Natural killer cell (primary cell): ENCODE measurements at regions not wholly inside any gene's neighbourhood (a gene's known extent, or its start where the extent isn't known, plus 50 kb on each side); places are given as distances from the start of the nearest gene placed in this dataset.

Experiments
- ATAC-seq, 3 donors: fragments of 150-1000 bp in 2 of 3; fragments of 200-7000 bp in 1 of 3; cut with Tn5 transposase; 1 replicate in 1 of 3; 2 replicates in 2 of 3; pipeline ENCODE4 v1.10.0; 2021; ENCODE audit warnings: mild to moderate bottlenecking in 2 of 3, moderate library complexity in 2 of 3
- DNase-seq, 2 donors: peaks; one replicate each; pipeline versions ENCODE4 v3.0.0 to v3.0.0-alpha.2; 2013 to 2021; ENCODE audit warnings: mixed read lengths in 1 of 2
- H3K27ac ChIP-seq: one replicate; pipeline ENCODE4 v1.5.1; 2013; ENCODE audit warnings: mild to moderate bottlenecking, low read length
- H3K27me3 ChIP-seq: one replicate; pipeline ENCODE4 v1.6.1; 2013; ENCODE audit warnings: low read length; ENCODE audit not compliant: control insufficient read depth, insufficient read depth
- H3K36me3 ChIP-seq: one replicate; pipeline ENCODE4 v1.6.1; 2013; ENCODE audit warnings: low read length; ENCODE audit not compliant: control insufficient read depth, insufficient read depth
- H3K4me1 ChIP-seq: one replicate; pipeline ENCODE4 v1.6.1; 2013; ENCODE audit warnings: low read length; ENCODE audit not compliant: control insufficient read depth, insufficient read depth
- H3K4me3 ChIP-seq: one replicate; pipeline ENCODE4 v1.5.1; 2013; ENCODE audit warnings: low read length
- H3K9me3 ChIP-seq: one replicate; pipeline ENCODE4 v1.6.1; 2013; ENCODE audit warnings: low read length; ENCODE audit not compliant: control insufficient read depth, insufficient read depth
- H3K27ac Mint-ChIP-seq, 2 donors: one replicate each; pipeline ENCODE4 v1.8.0; 2022; ENCODE audit warnings: mild to moderate bottlenecking in 2 of 2, mixed read lengths in 2 of 2, moderate library complexity in 1 of 2
- H3K27me3 Mint-ChIP-seq, 2 donors: one replicate each; pipeline ENCODE4 v1.8.0; 2022; ENCODE audit warnings: low read depth in 2 of 2, mixed read lengths in 2 of 2
- H3K36me3 Mint-ChIP-seq: one replicate; pipeline ENCODE4 v1.8.0; 2022; ENCODE audit warnings: mixed read lengths
- H3K4me1 Mint-ChIP-seq, 2 donors: one replicate each; pipeline ENCODE4 v1.8.0; 2022; ENCODE audit warnings: mixed read lengths in 2 of 2
- H3K4me3 Mint-ChIP-seq: one replicate; pipeline ENCODE4 v1.8.0; 2022; ENCODE audit warnings: mild to moderate bottlenecking, moderate library complexity, mixed read lengths
- H3K9me3 Mint-ChIP-seq, 2 donors: one replicate each; pipeline ENCODE4 v1.8.0; 2022; ENCODE audit warnings: mixed read lengths in 2 of 2
- CTCF ChIP-seq: fragments of 200-600 bp; IDR thresholded peaks from one replicate; pipeline ENCODE4 v1.8.0; 2022; ENCODE audit warnings: antibody characterized with exemption
- WGBS: methylation state at CpG from one replicate; pipeline ENCODE4 v1.1.7; 2013; ENCODE audit warnings: missing lambda C conversion rate; ENCODE audit not compliant: insufficient coverage; 5-methylcytosine and 5-hydroxymethylcytosine counted together
- intact Hi-C: fragments of 100-400 bp; cut with micrococcal nuclease; formaldehyde crosslinking; loops from one replicate; pipeline ENCODE4 v1.14.2; 2022

- H3K27ac Mint-ChIP-seq: no peak overlapping the region
- H3K4me3 Mint-ChIP-seq: no peak overlapping the region
- ATAC-seq (no peak), DNase-seq (no peak)
- no peaks in the 10 kb centered on the region for H3K36me3 Mint-ChIP-seq
- H3K9me3 ChIP-seq: no peaks in the 10 kb centered on the region
- intact Hi-C loops: no loop called here
- H3K27me3 Mint-ChIP-seq: peaks cover 7 to 17% of the 10 kb centered on the region in 2 donors
- 87% methylated on average over 2 of the region's 2 CpGs for WGBS
- H3K27me3 ChIP-seq: no peaks in the 10 kb centered on the region
- no peaks in the 10 kb centered on the region for H3K4me1 Mint-ChIP-seq
- no peaks in the 10 kb centered on the region for H3K36me3 ChIP-seq
- H3K9me3 Mint-ChIP-seq: peaks cover 0 to 4% of the 10 kb centered on the region in 2 donors
- H3K4me3 ChIP-seq: no peak overlapping the region
- H3K27ac ChIP-seq: no peak overlapping the region
- TF ChIP-seq CTCF: no peak
- H3K4me1 ChIP-seq: no peaks in the 10 kb centered on the region
These were observed 241.4 kb downstream of the UQCRFS1 start for GRCh38 chr19:28971513-28971912.

GRCh38 chr19:28971049-28971448, 241.9 kb downstream of the UQCRFS1 start:
- DNase-seq (no peak), ATAC-seq (no peak)
- WGBS: 81% methylated on average over 6 of the region's 6 CpGs
- intact Hi-C loops: no loop called here
- Mint-ChIP-seq H3K27ac (no peak overlapping the region), H3K4me3 (no peak overlapping the region), H3K27me3 (peaks cover 7 to 17% of the 10 kb centered on the region in 2 donors), H3K36me3 (no peaks in the 10 kb centered on the region), H3K9me3 (peaks cover 0 to 4% of the 10 kb centered on the region in 2 donors), H3K4me1 (no peaks in the 10 kb centered on the region)
- Histone ChIP-seq H3K9me3 (no peaks in the 10 kb centered on the region), H3K27ac (no peak overlapping the region), H3K4me3 (no peak overlapping the region), H3K36me3 (no peaks in the 10 kb centered on the region), H3K27me3 (no peaks in the 10 kb centered on the region), H3K4me1 (no peaks in the 10 kb centered on the region)
- TF ChIP-seq CTCF: no peak

- Mint-ChIP-seq H3K27me3 (peaks cover 11 to 17% of the 10 kb centered on the region in 2 donors), H3K36me3 (no peaks in the 10 kb centered on the region), H3K4me3 (no peak overlapping the region), H3K27ac (no peak overlapping the region), H3K4me1 (no peaks in the 10 kb centered on the region), H3K9me3 (peaks cover 0 to 4% of the 10 kb centered on the region in 2 donors)
- Histone ChIP-seq H3K9me3 (no peaks in the 10 kb centered on the region), H3K4me1 (no peaks in the 10 kb centered on the region), H3K27me3 (no peaks in the 10 kb centered on the region), H3K36me3 (no peaks in the 10 kb centered on the region), H3K4me3 (no peak overlapping the region), H3K27ac (no peak overlapping the region)
- no peak for TF ChIP-seq CTCF
- 94% methylated on average over 2 of the region's 2 CpGs for WGBS
- intact Hi-C loops: no loop called here
- ATAC-seq (no peak), DNase-seq (no peak)
These were observed 244.2 kb downstream of the UQCRFS1 start for GRCh38 chr19:28968721-28969120.

- Mint-ChIP-seq H3K27ac (no peak overlapping the region), H3K27me3 (peaks cover 13 to 17% of the 10 kb centered on the region in 2 donors), H3K36me3 (no peaks in the 10 kb centered on the region), H3K4me3 (no peak overlapping the region), H3K4me1 (no peaks in the 10 kb centered on the region), H3K9me3 (peaks cover 0 to 4% of the 10 kb centered on the region in 2 donors)
- no peak for ATAC-seq
- 68% methylated on average over 8 of the region's 8 CpGs for WGBS
- intact Hi-C loops: no loop called here
- Histone ChIP-seq H3K27ac (no peak overlapping the region), H3K4me3 (no peak overlapping the region), H3K4me1 (no peaks in the 10 kb centered on the region), H3K9me3 (no peaks in the 10 kb centered on the region), H3K36me3 (no peaks in the 10 kb centered on the region), H3K27me3 (no peaks in the 10 kb centered on the region)
- DNase-seq: no peak
- no peak for TF ChIP-seq CTCF
These were observed 246.1 kb downstream of the UQCRFS1 start for GRCh38 chr19:28966737-28967399.
